AG04449 (cell line): ENCODE measurements at regions not wholly inside any gene's neighbourhood (a gene's known extent, or its start where the extent isn't known, plus 50 kb on each side); places are given as distances from the start of the nearest gene placed in this dataset.

Experiments used
- CTCF ChIA-PET: fragments of 350-600 bp; formaldehyde crosslinking; extraction: SDS; loops from one replicate; lab custom pipeline; 2021; ENCODE audit warnings: antibody characterized with exemption; lab: Yijun Ruan, JAX
- POLR2A ChIA-PET: fragments of 400-600, 350-600 bp; formaldehyde crosslinking; extraction: SDS; loops from one replicate; lab custom pipeline; 2020; ENCODE audit warnings: antibody characterized with exemption, inconsistent platforms; lab: Yijun Ruan, JAX
- DNase-seq: peaks from one replicate; pipeline ENCODE4 v3.0.0-alpha.2; 2010; ENCODE audit warnings: low read depth, low spot score
- H3K4me3 ChIP-seq: 2 replicates; pipeline ENCODE4 v1.5.1; 2011; ENCODE audit warnings: low read depth, mild to moderate bottlenecking, control low read depth, low read length
- TF ChIP-seq, protein P1 (sequence below): IDR thresholded peaks from one replicate; pipeline ENCODE4 v1.5.1; 2011; ENCODE audit warnings: mild to moderate bottlenecking, moderate library complexity, low read length, control low read depth, inconsistent platforms; ENCODE audit not compliant: insufficient read depth; ENCODE audit errors: missing control alignments

DNA sequence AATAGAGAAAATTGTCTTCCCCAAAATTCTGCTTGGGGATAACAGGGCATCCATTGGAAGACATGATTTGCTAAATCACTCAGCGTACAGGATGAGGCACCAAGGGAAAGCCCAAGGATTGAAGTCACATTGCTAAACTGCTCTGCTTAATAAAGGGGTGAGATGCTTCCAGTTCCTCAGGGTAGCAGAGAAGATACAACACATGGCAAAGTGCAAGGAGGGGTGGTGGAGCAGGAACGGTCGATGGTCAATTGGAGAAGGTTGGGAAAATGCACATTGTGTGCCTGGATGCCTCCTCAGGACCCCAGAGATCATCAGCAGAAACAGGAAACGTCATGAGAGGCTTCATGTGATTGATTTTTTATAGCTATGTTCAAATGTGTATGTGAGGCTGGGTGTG lies 116.3 kb upstream of the SOX1 start:
- no peak overlapping the region for H3K4me3 ChIP-seq
- no peak for DNase-seq
- ChIA-PET CTCF (no interaction called here), POLR2A (no interaction called here)
- TF ChIP-seq, protein P1, sequence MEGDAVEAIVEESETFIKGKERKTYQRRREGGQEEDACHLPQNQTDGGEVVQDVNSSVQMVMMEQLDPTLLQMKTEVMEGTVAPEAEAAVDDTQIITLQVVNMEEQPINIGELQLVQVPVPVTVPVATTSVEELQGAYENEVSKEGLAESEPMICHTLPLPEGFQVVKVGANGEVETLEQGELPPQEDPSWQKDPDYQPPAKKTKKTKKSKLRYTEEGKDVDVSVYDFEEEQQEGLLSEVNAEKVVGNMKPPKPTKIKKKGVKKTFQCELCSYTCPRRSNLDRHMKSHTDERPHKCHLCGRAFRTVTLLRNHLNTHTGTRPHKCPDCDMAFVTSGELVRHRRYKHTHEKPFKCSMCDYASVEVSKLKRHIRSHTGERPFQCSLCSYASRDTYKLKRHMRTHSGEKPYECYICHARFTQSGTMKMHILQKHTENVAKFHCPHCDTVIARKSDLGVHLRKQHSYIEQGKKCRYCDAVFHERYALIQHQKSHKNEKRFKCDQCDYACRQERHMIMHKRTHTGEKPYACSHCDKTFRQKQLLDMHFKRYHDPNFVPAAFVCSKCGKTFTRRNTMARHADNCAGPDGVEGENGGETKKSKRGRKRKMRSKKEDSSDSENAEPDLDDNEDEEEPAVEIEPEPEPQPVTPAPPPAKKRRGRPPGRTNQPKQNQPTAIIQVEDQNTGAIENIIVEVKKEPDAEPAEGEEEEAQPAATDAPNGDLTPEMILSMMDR: no peak

DNA sequence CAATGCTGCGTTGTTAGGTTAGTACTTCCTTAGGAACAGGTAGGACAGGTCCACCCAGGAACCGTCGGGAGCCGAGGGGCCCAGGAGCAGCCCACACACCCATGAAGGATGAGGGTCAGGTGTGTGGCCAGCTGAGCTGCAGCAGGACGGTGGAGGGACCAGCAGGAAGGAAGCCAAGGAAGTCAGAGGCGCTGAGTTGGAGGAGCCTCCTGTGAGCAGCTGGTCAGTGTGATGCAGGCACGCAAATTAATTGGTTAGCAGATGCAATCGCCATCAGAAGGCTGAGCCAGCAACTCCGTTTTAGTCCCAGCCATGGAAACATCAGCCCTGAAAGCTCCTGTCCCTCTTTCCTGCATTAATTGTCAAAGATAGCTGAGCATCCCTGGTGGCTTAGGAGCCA lies 114.9 kb upstream of the SOX1 start:
- DNase-seq: no peak
- CTCF ChIA-PET: no interaction called here
- TF ChIP-seq, protein P1: no peak
- H3K4me3 ChIP-seq: no peak overlapping the region
- POLR2A ChIA-PET: no interaction called here

DNA sequence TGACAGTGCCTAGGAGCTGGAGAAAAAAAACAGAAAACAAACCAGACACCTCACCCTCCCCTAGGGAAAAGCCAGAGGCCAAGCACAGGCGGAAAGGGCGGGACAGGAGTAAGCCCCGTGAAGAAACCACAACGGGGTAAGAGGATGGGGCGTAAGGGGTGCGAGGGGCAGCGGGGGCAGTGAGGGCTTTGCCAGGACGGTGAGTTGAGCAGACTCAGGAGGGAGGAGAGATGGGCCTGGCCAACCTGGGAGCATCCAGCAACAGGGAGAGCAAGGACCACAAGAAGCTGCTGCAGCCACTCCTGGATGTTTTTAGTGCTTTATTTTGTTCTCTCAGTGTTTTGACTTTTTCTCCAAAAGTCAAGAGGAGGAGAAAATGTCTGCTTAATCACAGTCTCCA lies 114.1 kb upstream of the SOX1 start:
- no peak for DNase-seq

DNA sequence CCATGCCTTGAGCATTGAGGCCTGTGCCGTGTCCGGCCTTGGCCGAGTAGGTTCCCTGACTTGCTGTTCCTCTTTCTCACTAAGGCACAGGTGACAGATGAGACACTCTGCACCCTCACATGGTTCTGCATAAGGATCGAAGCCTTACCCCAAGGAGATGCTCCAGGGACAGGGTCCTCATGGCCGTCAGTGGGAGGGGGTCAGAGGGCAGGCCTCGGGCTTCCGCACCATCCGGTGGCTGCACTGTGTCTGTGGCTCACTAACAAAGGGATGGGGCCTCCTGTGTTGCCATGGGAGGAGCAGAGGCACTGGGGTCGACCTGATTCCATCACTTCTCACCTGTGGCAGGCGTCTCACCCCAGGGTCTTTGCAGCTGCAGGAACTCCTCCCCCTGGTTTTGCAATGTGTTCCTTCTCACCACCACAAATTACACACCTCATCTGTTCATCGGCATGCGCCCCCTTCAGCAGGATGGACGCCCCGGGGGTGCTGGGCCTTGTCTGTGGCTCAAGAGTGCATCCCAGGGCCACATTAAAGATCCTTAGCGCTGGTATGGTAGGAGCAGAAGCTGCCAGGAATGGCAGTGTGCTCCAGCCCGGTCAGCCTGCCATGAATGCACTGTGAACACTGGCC lies 113.3 kb upstream of the SOX1 start:
- TF ChIP-seq, protein P1: no peak
- H3K4me3 ChIP-seq: no peak overlapping the region
- ChIA-PET POLR2A (no interaction called here), CTCF (no interaction called here)
- no peak for DNase-seq

More for the DNA sequence above, 114.1 kb upstream of the SOX1 start:
- ChIA-PET POLR2A (no interaction called here), CTCF (no interaction called here)
- H3K4me3 ChIP-seq: no peak overlapping the region
- TF ChIP-seq, protein P1: no peak

DNA sequence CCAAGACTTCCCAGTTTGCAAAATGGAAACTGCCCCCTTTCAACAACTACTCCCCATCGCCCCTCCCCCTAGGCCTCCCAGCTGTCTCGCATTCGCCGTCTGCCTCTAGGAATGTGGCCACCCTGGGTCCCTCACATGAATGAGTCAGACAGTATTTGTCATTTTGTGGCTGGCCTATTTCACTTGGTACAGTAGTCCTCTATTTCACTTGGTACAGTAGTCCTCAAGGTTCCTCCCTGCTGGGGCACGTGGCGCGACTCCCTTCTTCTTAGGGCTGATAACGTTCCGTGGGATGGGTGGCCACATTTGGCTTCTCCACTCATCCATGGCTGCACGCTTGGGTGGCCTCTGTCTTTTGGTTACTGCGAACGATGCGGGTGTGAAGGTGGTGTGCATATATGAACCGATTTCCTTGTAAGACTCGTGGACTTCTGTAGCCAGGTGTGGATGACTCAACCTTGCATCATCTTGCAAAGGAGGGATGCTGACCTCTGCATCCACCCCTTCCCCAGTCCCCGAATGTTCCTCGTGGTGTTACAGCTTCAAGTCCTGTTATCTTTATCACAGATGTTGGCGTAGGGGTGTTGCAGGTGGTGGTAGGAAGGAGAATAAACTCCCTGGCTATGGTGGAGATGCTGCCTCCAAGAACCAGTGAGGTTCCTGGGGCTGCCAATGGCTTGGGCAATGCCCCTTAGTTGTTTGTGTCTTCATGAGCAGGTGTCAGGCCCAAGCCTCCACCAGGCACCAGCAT lies 112.1 kb upstream of the SOX1 start:
- TF ChIP-seq, protein P1: no peak
- no peak overlapping the region for H3K4me3 ChIP-seq
- ChIA-PET CTCF (no interaction called here), POLR2A (no interaction called here)
- no peak for DNase-seq

DNA sequence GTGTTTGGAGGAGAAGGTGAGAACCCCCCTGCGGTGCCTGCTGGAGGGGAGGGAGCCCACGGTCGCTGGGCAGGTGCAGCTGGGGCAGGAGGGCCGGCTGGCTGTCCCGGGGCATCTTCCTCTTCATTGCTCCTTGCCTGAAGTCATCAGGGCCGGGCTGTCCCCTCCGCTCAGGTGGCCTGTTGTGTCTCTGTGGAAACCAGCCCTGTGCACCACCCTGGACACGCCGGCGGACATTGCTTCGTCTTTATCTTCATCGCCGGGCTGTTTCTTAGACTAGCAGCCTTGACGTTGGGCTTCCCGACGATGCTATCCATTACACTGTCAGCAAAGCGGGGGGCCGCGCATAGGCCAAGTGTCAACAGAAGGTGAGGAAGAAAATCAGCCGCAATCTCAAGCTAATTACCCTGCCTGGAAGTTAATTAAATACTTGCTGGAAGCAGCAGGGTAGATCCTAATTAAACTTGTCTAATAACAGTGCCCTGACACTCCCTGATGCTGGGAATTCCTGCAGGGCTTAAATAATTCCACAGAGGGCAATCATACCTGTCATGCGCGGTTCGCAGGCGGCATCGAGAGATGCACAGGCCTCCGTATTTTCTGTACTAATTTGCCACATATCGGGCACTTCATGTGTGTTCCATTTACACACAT lies 111.4 kb upstream of the SOX1 start:
- ChIA-PET POLR2A (no interaction called here), CTCF (no interaction called here)
- TF ChIP-seq, protein P1: no peak
- DNase-seq: no peak
- no peak overlapping the region for H3K4me3 ChIP-seq
